Loucy (cell line): ENCODE measurements at regions not wholly inside any gene's neighbourhood (a gene's known extent, or its start where the extent isn't known, plus 50 kb on each side); places are given as distances from the start of the nearest gene placed in this dataset.

Experiments
- H2AFZ ChIP-seq: fragments of 200-600 bp; sonication (generic); 2 replicates; pipeline ENCODE4 v1.6.0; 2016; ENCODE audit warnings: antibody characterized with exemption, mild to moderate bottlenecking, low read length, moderate library complexity
- H3F3A ChIP-seq: fragments of 200-600 bp; 2 replicates; pipeline ENCODE4 v1.6.0; 2016; ENCODE audit warnings: antibody characterized with exemption, low read depth, mild to moderate bottlenecking
- H3K27me3 ChIP-seq: fragments of 200-600 bp; sonication (generic); 2 replicates; pipeline ENCODE4 v1.6.1; 2014; ENCODE audit warnings: low read length, mild to moderate bottlenecking; ENCODE audit not compliant: insufficient read depth, poor library complexity, severe bottlenecking
- H3K36me3 ChIP-seq: fragments of 200-600 bp; sonication (generic); 2 replicates; pipeline ENCODE4 v1.6.1; 2016; ENCODE audit warnings: low read length; ENCODE audit not compliant: insufficient read depth
- H3K4me1 ChIP-seq: fragments of 200-600 bp; sonication (generic); 2 replicates; pipeline ENCODE4 v1.5.1; 2014; ENCODE audit warnings: low read length, mild to moderate bottlenecking; ENCODE audit not compliant: insufficient read depth, poor library complexity, severe bottlenecking
- H3K4me2 ChIP-seq: fragments of 200-600 bp; sonication (generic); 2 replicates; pipeline ENCODE4 v1.6.0; 2014; ENCODE audit warnings: antibody characterized with exemption, low read length, low read depth, mild to moderate bottlenecking; ENCODE audit not compliant: poor library complexity, severe bottlenecking
- H3K4me3 ChIP-seq: fragments of 200-600 bp; sonication (generic); 2 replicates; pipeline ENCODE4 v1.5.1; 2014; ENCODE audit warnings: low read length, mild to moderate bottlenecking, mixed read lengths; ENCODE audit not compliant: poor library complexity, severe bottlenecking
- H3K79me2 ChIP-seq: fragments of 200-600 bp; sonication (generic); 2 replicates; pipeline ENCODE4 v1.6.1; 2014; ENCODE audit warnings: low read length; ENCODE audit not compliant: insufficient read depth
- H3K9ac ChIP-seq: fragments of 200-600 bp; sonication (generic); 2 replicates; pipeline ENCODE4 v1.6.0; 2014; ENCODE audit warnings: mild to moderate bottlenecking, low read depth, low read length, moderate library complexity; ENCODE audit not compliant: poor library complexity, severe bottlenecking
- H3K9me2 ChIP-seq: fragments of 200-600 bp; sonication (generic); replicated peaks from 2 replicates; pipeline ENCODE4 v1.6.1; 2016; ENCODE audit warnings: low read depth, low read length, mixed read lengths
- H3K9me3 ChIP-seq: fragments of 200-600 bp; sonication (generic); 2 replicates; pipeline ENCODE4 v1.6.1; 2014; ENCODE audit warnings: mild to moderate bottlenecking, antibody characterized with exemption, low read length, low read depth; ENCODE audit not compliant: insufficient read depth
- H4K20me1 ChIP-seq: fragments of 200-600 bp; sonication (generic); 2 replicates; pipeline ENCODE4 v1.6.0; 2014; ENCODE audit warnings: antibody characterized with exemption, low read length, mild to moderate bottlenecking; ENCODE audit not compliant: insufficient read depth, poor library complexity, severe bottlenecking
- CTCF ChIP-seq: fragments of 200-600 bp; sonication (generic); conservative IDR thresholded peaks from 2 replicates; pipeline ENCODE4 v1.5.1; 2014; ENCODE audit warnings: mild to moderate bottlenecking, antibody characterized with exemption, low read length
- EZH2phosphoT487 ChIP-seq: fragments of 200-600 bp; IDR thresholded peaks from 2 replicates; pipeline ENCODE4 v1.6.1; 2018; ENCODE audit warnings: antibody characterized with exemption, mild to moderate bottlenecking, moderate library complexity, borderline replicate concordance

GRCh38 chr11:93908689-93909088 is 58.3 kb upstream of the VSTM5 start:
- H3K79me2 ChIP-seq = no peaks in the 10 kb centered on the region
- no peak for TF ChIP-seq CTCF
- no peak for TF ChIP-seq EZH2phosphoT487
- no peaks in the 10 kb centered on the region for H3K4me1 ChIP-seq
- H3K36me3 ChIP-seq = no peaks in the 10 kb centered on the region
- H3K4me3 ChIP-seq = no peak overlapping the region
- H3K9ac ChIP-seq = no peak overlapping the region
- no peaks in the 10 kb centered on the region for H3K9me2 ChIP-seq
- no peaks in the 10 kb centered on the region for H3K9me3 ChIP-seq
- H4K20me1 ChIP-seq = no peaks in the 10 kb centered on the region
- H2AFZ ChIP-seq = no peak overlapping the region
- no peak overlapping the region for H3K4me2 ChIP-seq
- H3K27me3 ChIP-seq = no peaks in the 10 kb centered on the region
- no peaks in the 10 kb centered on the region for H3F3A ChIP-seq

- no peaks in the 10 kb centered on the region for H3K9me2 ChIP-seq
- no peaks in the 10 kb centered on the region for H3K36me3 ChIP-seq
- no peaks in the 10 kb centered on the region for H3K9me3 ChIP-seq
- no peaks in the 10 kb centered on the region for H3K79me2 ChIP-seq
- no peaks in the 10 kb centered on the region for H3F3A ChIP-seq
- H3K4me1 ChIP-seq = no peaks in the 10 kb centered on the region
- H3K27me3 ChIP-seq = no peaks in the 10 kb centered on the region
- no peaks in the 10 kb centered on the region for H4K20me1 ChIP-seq
- TF ChIP-seq EZH2phosphoT487 (no peak), CTCF (no peak)
- H3K9ac ChIP-seq = no peak overlapping the region
- H3K4me2 ChIP-seq = no peak overlapping the region
- H3K4me3 ChIP-seq = no peak overlapping the region
- H2AFZ ChIP-seq = no peak overlapping the region
These were observed 67.3 kb upstream of the VSTM5 start for GRCh38 chr11:93917673-93918072.

- Histone ChIP-seq H3K27me3 (no peaks in the 10 kb centered on the region), H2AFZ (no peak overlapping the region)
These were observed 71.5 kb upstream of the VSTM5 start for GRCh38 chr11:93921695-93922468.

More at GRCh38 chr11:93921695-93922468, 71.5 kb upstream of the VSTM5 start:
- Histone ChIP-seq H3K36me3 (no peaks in the 10 kb centered on the region), H3K79me2 (no peaks in the 10 kb centered on the region), H3K4me3 (no peak overlapping the region), H3K4me2 (no peak overlapping the region), H3F3A (no peaks in the 10 kb centered on the region), H4K20me1 (no peaks in the 10 kb centered on the region), H3K4me1 (no peaks in the 10 kb centered on the region), H3K9me2 (no peaks in the 10 kb centered on the region), H3K9ac (no peak overlapping the region), H3K9me3 (no peaks in the 10 kb centered on the region)
- TF ChIP-seq EZH2phosphoT487 (no peak), CTCF (peak; percentile 75)
